ENCODE measurements at regions not wholly inside any gene's neighbourhood (a gene's known extent, or its start where the extent isn't known, plus 50 kb on each side); places are given as distances from the start of the nearest gene placed in this dataset.

DNA sequence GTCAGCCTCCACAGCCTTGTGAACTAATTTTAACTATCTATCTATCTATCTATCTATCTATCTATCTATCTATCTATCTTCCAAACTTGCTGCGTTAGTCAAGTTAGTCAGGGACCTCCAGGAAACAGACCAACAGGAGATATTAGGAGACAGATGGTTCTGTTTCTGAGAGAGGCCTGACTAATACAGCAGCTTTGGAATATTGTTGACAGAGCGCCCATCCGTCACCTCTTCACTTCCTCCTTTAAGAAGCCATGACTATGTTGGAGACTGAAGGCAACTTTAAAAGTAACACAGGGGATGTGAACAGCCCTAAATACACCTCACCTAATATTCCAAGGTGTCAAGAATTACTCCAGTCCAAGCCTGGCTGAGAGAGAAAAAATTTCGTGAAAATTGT lies 280.9 kb upstream of the IGFBP3 start:
- intact Hi-C loops (cut with micrococcal nuclease) = no loop called here
- no peak for DNase-seq
- Mint-ChIP-seq H3K27ac (no peak overlapping the region), H3K27me3 (no peaks in the 10 kb centered on the region), H3K9me3 (no peaks in the 10 kb centered on the region), H3K36me3 (ENCODE audit: low read depth) (no peaks in the 10 kb centered on the region), H3K4me1 (ENCODE audit: low read depth) (no peaks in the 10 kb centered on the region), H3K4me3 (no peak overlapping the region)
- CTCF ChIA-PET = no interaction called here
- ATAC-seq = no peak
- no peak for TF ChIP-seq CTCF (IDR thresholded peaks at IDR 0.05)
- POLR2A ChIA-PET = no interaction called here

- H3K4me1 Mint-ChIP-seq (ENCODE audit: low read depth) = no peaks in the 10 kb centered on the region
- peaks cover 2% of the 10 kb centered on the region for H3K9me3 Mint-ChIP-seq
- no peak for DNase-seq
- H3K36me3 Mint-ChIP-seq (ENCODE audit: low read depth) = no peaks in the 10 kb centered on the region
- TF ChIP-seq CTCF (IDR thresholded peaks at IDR 0.05) = no peak
- CTCF ChIA-PET = no interaction called here
- no peak for ATAC-seq
- H3K27ac Mint-ChIP-seq = no peak overlapping the region
- POLR2A ChIA-PET = no interaction called here
- H3K27me3 Mint-ChIP-seq = no peaks in the 10 kb centered on the region
- intact Hi-C loops (cut with micrococcal nuclease) = no loop called here
- H3K4me3 Mint-ChIP-seq = no peak overlapping the region
These were observed 277.6 kb upstream of the IGFBP3 start for GRCh38 chr7:46198701-46199100.

- Mint-ChIP-seq H3K27ac (no peak overlapping the region), H3K36me3 (ENCODE audit: low read depth) (no peaks in the 10 kb centered on the region), H3K4me1 (ENCODE audit: low read depth) (no peaks in the 10 kb centered on the region), H3K9me3 (peaks cover 2% of the 10 kb centered on the region), H3K4me3 (no peak overlapping the region), H3K27me3 (no peaks in the 10 kb centered on the region)
- intact Hi-C loops (cut with micrococcal nuclease) = no loop called here
- ATAC-seq (no peak), DNase-seq (no peak)
- CTCF ChIA-PET = no interaction called here
- no peak for TF ChIP-seq CTCF (IDR thresholded peaks at IDR 0.05)
- POLR2A ChIA-PET = no interaction called here
These were observed 276.9 kb upstream of the IGFBP3 start for GRCh38 chr7:46197785-46198540.

GRCh38 chr7:46195934-46196333 lies 274.9 kb upstream of the IGFBP3 start:
- no peak overlapping the region for H3K4me3 Mint-ChIP-seq
- no peak overlapping the region for H3K27ac Mint-ChIP-seq
- DNase-seq = no peak
- ATAC-seq = no peak
- ChIA-PET CTCF (no interaction called here), POLR2A (no interaction called here)
- intact Hi-C loops (cut with micrococcal nuclease) = no loop called here
- H3K9me3 Mint-ChIP-seq = peaks cover 2% of the 10 kb centered on the region
- H3K36me3 Mint-ChIP-seq (ENCODE audit: low read depth) = no peaks in the 10 kb centered on the region
- no peaks in the 10 kb centered on the region for H3K27me3 Mint-ChIP-seq
- no peaks in the 10 kb centered on the region for H3K4me1 Mint-ChIP-seq (ENCODE audit: low read depth)
- no peak for TF ChIP-seq CTCF (IDR thresholded peaks at IDR 0.05)

- ATAC-seq = no peak
- intact Hi-C loops (cut with micrococcal nuclease) = no loop called here
- Mint-ChIP-seq H3K9me3 (peaks cover 2% of the 10 kb centered on the region), H3K4me1 (ENCODE audit: low read depth) (no peaks in the 10 kb centered on the region), H3K36me3 (ENCODE audit: low read depth) (no peaks in the 10 kb centered on the region), H3K27ac (no peak overlapping the region), H3K4me3 (no peak overlapping the region), H3K27me3 (no peaks in the 10 kb centered on the region)
- POLR2A ChIA-PET = no interaction called here
- TF ChIP-seq CTCF (IDR thresholded peaks at IDR 0.05) = no peak
- CTCF ChIA-PET = no interaction called here
- no peak for DNase-seq
These were observed 271.2 kb upstream of the IGFBP3 start for GRCh38 chr7:46192271-46192670.
